OCI-LY3 (cell line): ENCODE measurements at regions not wholly inside any gene's neighbourhood (a gene's known extent, or its start where the extent isn't known, plus 50 kb on each side); places are given as distances from the start of the nearest gene placed in this dataset.

Experiments used
- EZH2phosphoT487 ChIP-seq: fragments of 200-600 bp; shearing (Covaris generic); IDR thresholded peaks from 2 replicates; pipeline ENCODE4 v1.6.1; 2018; ENCODE audit warnings: antibody characterized with exemption, mixed run types, low read depth
- TF ChIP-seq, protein P1 (sequence below): fragments of 200-600, 300-600 bp; sonication (generic); IDR thresholded peaks from 2 replicates; pipeline ENCODE4 v1.5.1; 2014; ENCODE audit warnings: antibody characterized with exemption, low read length, low read depth

DNA sequence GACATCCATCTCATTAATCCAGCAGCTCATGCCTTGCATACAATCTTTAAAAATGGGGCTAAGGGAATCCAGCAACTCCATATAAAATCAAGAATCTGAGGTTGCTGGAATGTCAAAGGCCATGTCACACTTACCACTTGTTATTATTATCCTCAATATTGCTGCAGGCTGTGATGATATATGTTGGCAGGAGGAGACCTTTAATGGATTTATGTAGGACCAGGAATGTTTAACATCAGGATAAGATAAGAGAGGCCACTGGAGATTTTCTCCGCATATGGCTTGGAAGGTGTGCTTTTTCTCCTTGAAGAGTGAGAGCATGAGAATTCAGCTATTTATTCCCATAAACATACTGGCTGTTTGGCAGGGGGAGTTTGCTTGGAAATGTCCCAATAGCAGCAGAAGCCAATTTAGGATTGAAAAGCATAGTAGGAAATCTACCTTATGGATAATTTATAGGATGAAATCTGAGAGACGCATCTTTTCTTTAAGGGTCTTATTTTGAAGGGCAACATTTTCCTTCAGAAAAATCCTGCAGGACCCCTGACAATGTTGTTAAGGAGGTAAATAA lies 481.4 kb downstream of the AGTPBP1 start:
- TF ChIP-seq, protein P1, sequence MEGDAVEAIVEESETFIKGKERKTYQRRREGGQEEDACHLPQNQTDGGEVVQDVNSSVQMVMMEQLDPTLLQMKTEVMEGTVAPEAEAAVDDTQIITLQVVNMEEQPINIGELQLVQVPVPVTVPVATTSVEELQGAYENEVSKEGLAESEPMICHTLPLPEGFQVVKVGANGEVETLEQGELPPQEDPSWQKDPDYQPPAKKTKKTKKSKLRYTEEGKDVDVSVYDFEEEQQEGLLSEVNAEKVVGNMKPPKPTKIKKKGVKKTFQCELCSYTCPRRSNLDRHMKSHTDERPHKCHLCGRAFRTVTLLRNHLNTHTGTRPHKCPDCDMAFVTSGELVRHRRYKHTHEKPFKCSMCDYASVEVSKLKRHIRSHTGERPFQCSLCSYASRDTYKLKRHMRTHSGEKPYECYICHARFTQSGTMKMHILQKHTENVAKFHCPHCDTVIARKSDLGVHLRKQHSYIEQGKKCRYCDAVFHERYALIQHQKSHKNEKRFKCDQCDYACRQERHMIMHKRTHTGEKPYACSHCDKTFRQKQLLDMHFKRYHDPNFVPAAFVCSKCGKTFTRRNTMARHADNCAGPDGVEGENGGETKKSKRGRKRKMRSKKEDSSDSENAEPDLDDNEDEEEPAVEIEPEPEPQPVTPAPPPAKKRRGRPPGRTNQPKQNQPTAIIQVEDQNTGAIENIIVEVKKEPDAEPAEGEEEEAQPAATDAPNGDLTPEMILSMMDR: no peak
- no peak for TF ChIP-seq EZH2phosphoT487
